ENCODE measurements at regions not wholly inside any gene's neighbourhood (a gene's known extent, or its start where the extent isn't known, plus 50 kb on each side); places are given as distances from the start of the nearest gene placed in this dataset.

GRCh38 chr2:181764095-181764963 lies 84.0 kb upstream of the NEUROD1 start:
- TF ChIP-seq CTCF (IDR thresholded peaks at IDR 0.05; ENCODE audit: low read depth, low read length, missing control alignments), result no peak
- H3K4me3 ChIP-seq (replicated peaks; ENCODE audit: low read depth, low read length), result no peak overlapping the region
- no peak for DNase-seq (ENCODE audit: extremely low read depth, low read depth)

GRCh38 chr2:181766129-181766528 lies 85.8 kb upstream of the NEUROD1 start:
- no peak for TF ChIP-seq CTCF (IDR thresholded peaks at IDR 0.05; ENCODE audit: low read depth, low read length, missing control alignments)
- H3K4me3 ChIP-seq (replicated peaks; ENCODE audit: low read depth, low read length), result no peak overlapping the region
- DNase-seq (ENCODE audit: extremely low read depth, low read depth), result no peak

GRCh38 chr2:181770150-181770549 lies 89.8 kb upstream of the NEUROD1 start:
- DNase-seq (ENCODE audit: extremely low read depth, low read depth), result no peak
- H3K4me3 ChIP-seq (replicated peaks; ENCODE audit: low read depth, low read length), result no peak overlapping the region
- no peak for TF ChIP-seq CTCF (IDR thresholded peaks at IDR 0.05; ENCODE audit: low read depth, low read length, missing control alignments)

- DNase-seq (ENCODE audit: extremely low read depth, low read depth), result no peak
- no peak for TF ChIP-seq CTCF (IDR thresholded peaks at IDR 0.05; ENCODE audit: low read depth, low read length, missing control alignments)
- no peak overlapping the region for H3K4me3 ChIP-seq (replicated peaks; ENCODE audit: low read depth, low read length)
Measured at GRCh38 chr2:181771356-181771755, 91.0 kb upstream of the NEUROD1 start.

- H3K4me3 ChIP-seq (replicated peaks; ENCODE audit: low read depth, low read length), result no peak overlapping the region
- no peak for DNase-seq (ENCODE audit: extremely low read depth, low read depth)
- no peak for TF ChIP-seq CTCF (IDR thresholded peaks at IDR 0.05; ENCODE audit: low read depth, low read length, missing control alignments)
Measured at GRCh38 chr2:181772334-181772733, 92.0 kb upstream of the NEUROD1 start.

- no peak overlapping the region for H3K4me3 ChIP-seq (replicated peaks; ENCODE audit: low read depth, low read length)
- no peak for TF ChIP-seq CTCF (IDR thresholded peaks at IDR 0.05; ENCODE audit: low read depth, low read length, missing control alignments)
- no peak for DNase-seq (ENCODE audit: extremely low read depth, low read depth)
Measured at GRCh38 chr2:181772777-181773176, 92.5 kb upstream of the NEUROD1 start.
